ENCODE measurements at regions not wholly inside any gene's neighbourhood (a gene's known extent, or its start where the extent isn't known, plus 50 kb on each side); places are given as distances from the start of the nearest gene placed in this dataset.

DNA sequence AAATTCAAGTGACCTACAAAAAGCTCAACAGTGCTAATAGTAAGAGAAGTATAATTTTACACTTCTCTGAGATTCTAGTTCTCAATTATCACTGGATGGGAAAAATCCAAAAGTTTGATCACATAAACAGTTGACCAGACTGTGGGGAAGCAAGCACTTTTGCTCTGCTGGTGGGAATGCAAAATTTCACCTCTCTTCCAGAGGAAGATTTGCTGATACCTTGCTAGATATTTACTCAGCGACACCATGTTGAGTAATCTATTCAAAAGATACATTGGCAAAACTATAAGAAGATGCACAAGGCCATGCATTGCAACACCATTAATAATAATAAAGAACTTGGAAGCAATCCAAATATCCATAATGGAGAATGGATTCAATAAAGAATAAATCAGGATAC, 204.4 kb downstream of the MREG start:
- TF ChIP-seq, protein P1, sequence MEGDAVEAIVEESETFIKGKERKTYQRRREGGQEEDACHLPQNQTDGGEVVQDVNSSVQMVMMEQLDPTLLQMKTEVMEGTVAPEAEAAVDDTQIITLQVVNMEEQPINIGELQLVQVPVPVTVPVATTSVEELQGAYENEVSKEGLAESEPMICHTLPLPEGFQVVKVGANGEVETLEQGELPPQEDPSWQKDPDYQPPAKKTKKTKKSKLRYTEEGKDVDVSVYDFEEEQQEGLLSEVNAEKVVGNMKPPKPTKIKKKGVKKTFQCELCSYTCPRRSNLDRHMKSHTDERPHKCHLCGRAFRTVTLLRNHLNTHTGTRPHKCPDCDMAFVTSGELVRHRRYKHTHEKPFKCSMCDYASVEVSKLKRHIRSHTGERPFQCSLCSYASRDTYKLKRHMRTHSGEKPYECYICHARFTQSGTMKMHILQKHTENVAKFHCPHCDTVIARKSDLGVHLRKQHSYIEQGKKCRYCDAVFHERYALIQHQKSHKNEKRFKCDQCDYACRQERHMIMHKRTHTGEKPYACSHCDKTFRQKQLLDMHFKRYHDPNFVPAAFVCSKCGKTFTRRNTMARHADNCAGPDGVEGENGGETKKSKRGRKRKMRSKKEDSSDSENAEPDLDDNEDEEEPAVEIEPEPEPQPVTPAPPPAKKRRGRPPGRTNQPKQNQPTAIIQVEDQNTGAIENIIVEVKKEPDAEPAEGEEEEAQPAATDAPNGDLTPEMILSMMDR (IDR thresholded peaks at IDR 0.05; ENCODE audit: low read depth, low read length), result peak; percentile 55
- peak overlapping the region in 1 of 2 donors; percentile 33 for H3K4me3 ChIP-seq (replicated peaks in 1 of 2; ENCODE audit: low read depth in 2 of 2, low read length in 2 of 2)
- DNase-seq (ENCODE audit: low read depth in 2 of 2), result peak in 1 of 2 donors; percentile 47

DNA sequence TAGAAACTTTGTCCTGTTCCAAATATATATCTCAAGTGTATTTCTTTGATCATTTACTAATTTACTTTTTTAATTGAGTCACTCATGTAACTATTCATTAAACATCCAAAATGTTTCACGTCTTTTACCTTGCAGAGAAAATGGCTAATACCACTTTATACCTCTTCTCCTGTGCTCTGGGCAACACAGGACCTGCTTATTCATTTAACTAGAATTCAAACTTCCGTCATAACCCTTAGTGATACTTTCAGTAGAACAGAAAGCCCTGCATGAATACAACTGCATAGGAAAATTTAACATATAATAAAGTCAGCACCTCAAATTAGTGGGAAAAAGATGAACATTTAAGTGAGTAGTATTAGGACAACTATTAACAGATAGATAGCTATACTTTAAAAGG, 205.2 kb downstream of the MREG start:
- TF ChIP-seq, protein P1 (IDR thresholded peaks at IDR 0.05; ENCODE audit: low read depth, low read length), result no peak
- DNase-seq (ENCODE audit: low read depth in 2 of 2), result no peak
- no peak overlapping the region for H3K4me3 ChIP-seq (replicated peaks in 1 of 2; ENCODE audit: low read depth in 2 of 2, low read length in 2 of 2)

DNA sequence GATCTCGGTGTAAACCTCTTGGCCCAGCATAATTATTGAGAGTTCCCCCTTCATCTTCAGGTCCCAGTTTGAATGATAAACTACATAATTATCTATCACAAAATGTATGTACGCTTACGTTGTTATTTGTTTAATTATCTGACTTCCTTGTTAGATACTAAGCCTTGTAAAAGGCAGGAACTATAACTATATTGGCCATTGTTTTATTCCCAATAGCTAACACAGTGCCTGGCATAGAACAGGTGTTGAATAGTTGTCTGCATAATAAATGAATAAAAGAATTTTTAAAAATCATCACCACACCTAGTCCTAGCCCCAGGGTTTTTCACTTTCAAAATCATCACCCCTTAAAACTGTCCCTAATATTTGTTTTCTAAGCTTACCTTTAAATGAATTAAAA, 207.9 kb downstream of the MREG start:
- no peak overlapping the region for H3K4me3 ChIP-seq (replicated peaks in 1 of 2; ENCODE audit: low read depth in 2 of 2, low read length in 2 of 2)
- DNase-seq (ENCODE audit: low read depth in 2 of 2), result no peak
- TF ChIP-seq, protein P1 (IDR thresholded peaks at IDR 0.05; ENCODE audit: low read depth, low read length), result no peak

DNA sequence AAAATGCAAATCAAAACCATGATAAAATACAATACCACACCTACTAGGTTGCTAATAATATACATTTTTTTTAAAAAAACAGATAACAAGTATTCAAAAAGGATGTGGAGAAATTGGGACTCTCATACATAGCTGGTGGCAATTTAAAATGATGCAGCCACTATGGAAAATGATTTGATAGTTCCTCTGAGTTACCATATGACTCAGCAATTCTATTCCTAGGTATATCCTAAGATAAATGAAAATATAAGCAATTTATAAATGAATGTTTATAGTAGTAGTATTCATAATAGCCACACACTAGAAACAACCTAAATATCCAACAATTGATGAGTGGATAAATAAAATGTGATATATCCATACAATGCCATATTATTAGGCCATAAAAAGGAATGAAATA, 210.2 kb downstream of the MREG start:
- no peak overlapping the region for H3K4me3 ChIP-seq (replicated peaks in 1 of 2; ENCODE audit: low read depth in 2 of 2, low read length in 2 of 2)
- no peak for DNase-seq (ENCODE audit: low read depth in 2 of 2)
- TF ChIP-seq, protein P1 (IDR thresholded peaks at IDR 0.05; ENCODE audit: low read depth, low read length), result no peak

DNA sequence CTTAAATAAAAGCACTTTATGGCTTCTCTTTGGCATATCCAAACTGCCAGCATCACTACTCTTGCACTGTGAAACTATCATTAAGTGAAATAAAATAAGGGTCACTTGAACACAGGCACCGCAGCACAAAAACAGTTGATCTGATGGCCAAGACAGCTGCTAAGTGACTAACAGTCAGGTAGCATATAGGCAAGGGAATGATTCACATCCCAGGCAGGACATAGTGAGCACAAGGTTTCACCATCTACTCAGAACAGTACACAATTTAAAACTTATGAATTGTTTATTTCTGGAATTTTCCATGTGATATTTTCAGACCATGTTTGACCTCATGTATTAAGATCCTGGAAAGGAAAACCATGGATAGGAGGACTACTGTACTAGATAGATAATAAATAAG, 214.2 kb downstream of the MREG start:
- no peak overlapping the region for H3K4me3 ChIP-seq (replicated peaks in 1 of 2; ENCODE audit: low read depth in 2 of 2, low read length in 2 of 2)
- peak in 1 of 2 donors; percentile 77 for DNase-seq (ENCODE audit: low read depth in 2 of 2)
- TF ChIP-seq, protein P1 (IDR thresholded peaks at IDR 0.05; ENCODE audit: low read depth, low read length), result no peak

DNA sequence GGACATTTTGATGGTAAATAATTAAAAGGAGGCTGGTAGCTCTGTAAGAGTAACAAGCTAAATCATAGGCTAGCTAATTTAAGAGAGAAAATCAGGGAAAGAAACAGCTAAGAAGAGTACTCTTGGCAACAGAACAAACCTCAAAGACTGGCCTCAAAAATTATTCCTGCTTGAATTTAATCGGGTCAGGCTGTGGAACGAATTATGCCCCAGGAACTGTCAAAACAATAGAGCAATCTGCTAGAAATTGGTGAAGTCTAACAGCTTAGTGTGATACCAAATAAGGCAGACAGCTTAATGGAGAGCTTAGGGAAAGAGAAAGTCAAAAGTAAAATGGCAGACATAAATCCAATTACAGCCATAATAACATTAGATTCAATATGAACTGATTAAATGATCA, 215.7 kb downstream of the MREG start:
- H3K4me3 ChIP-seq (replicated peaks in 1 of 2; ENCODE audit: low read depth in 2 of 2, low read length in 2 of 2), result no peak overlapping the region
- TF ChIP-seq, protein P1 (IDR thresholded peaks at IDR 0.05; ENCODE audit: low read depth, low read length), result no peak
- DNase-seq (ENCODE audit: low read depth in 2 of 2), result peak in 1 of 2 donors; percentile 59

DNA sequence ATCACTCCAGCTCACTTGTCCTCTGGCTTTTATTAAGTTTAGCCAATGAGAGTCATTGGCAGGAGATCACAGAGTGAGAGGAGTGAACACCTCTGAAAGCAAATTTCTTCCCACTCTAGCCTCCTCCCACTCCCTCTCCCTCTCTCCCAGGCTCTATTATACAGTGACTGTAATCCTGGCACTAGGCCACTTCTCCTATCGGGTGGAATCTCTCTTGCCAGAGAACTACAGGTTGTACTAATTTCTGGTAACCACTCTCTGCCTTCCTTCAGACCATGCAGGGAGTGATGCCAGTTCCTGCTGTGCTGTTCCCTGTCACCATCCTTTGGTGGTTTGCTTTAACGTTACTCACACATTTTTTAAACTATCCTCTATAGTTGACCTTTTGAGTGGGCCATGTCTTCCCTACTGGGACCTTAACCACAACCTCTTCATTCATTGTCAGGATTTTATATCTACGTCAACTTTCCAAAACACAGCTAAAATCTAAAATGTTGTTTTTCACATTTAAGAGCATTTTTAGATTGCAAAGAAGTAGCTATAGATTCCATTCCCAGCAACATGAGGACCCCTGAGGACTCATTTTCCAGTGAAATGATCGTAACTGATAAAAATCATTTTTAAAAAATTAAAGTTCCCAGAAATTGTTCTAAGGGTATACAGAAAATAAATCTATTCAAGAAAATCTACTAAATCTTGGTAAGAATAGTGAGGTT, 217.1 kb downstream of the MREG start:
- TF ChIP-seq, protein P1 (IDR thresholded peaks at IDR 0.05; ENCODE audit: low read depth, low read length), result no peak
- H3K4me3 ChIP-seq (replicated peaks in 1 of 2; ENCODE audit: low read depth in 2 of 2, low read length in 2 of 2), result no peak overlapping the region
- peak; percentile 59 to 75 for DNase-seq (ENCODE audit: low read depth in 2 of 2)
